Lower leg skin (tissue), 3 donors: ENCODE measurements at regions not wholly inside any gene's neighbourhood (a gene's known extent, or its start where the extent isn't known, plus 50 kb on each side); places are given as distances from the start of the nearest gene placed in this dataset.

Source experiments
- CTCF ChIP-seq, 3 donors: fragments of 450-650 bp; IDR thresholded peaks; one replicate each; pipeline ENCODE4 v1.5.1; 2016; ENCODE audit warnings: antibody characterized with exemption in 3 of 3, mild to moderate bottlenecking in 3 of 3, moderate library complexity in 2 of 3
- POLR2A ChIP-seq, 2 donors: fragments of 450-650 bp; IDR thresholded peaks; one replicate each; pipeline ENCODE4 v1.6.1; 2016 to 2017; ENCODE audit warnings: antibody characterized with exemption in 2 of 2, mild to moderate bottlenecking in 1 of 2, moderate library complexity in 1 of 2

- TF ChIP-seq POLR2A (IDR thresholded peaks at IDR 0.05) (no peak), CTCF (IDR thresholded peaks at IDR 0.05) (no peak)
These were observed 126.3 kb upstream of the EMCN start for GRCh38 chr4:100644150-100644549.
